Gastroesophageal sphincter (tissue), 4 donors: ENCODE measurements at regions not wholly inside any gene's neighbourhood (a gene's known extent, or its start where the extent isn't known, plus 50 kb on each side); places are given as distances from the start of the nearest gene placed in this dataset.

Source experiments
- ATAC-seq: fragments of 150-250 bp; one replicate; pipeline ENCODE4 v1.9.1; 2016; ENCODE audit warnings: mild to moderate bottlenecking, moderate library complexity
- H3K27ac ChIP-seq, 4 donors: fragments of 200-600 bp; sonication (generic) in 3 of 4; 1 replicate in 3 of 4; 2 replicates in 1 of 4; pipeline ENCODE4 v1.5.1; 2016 to 2019
- H3K27me3 ChIP-seq: fragments of 200-600 bp; sonication (generic); one replicate; pipeline ENCODE4 v1.5.1; 2019
- H3K36me3 ChIP-seq, 2 donors: fragments of 200-600 bp; sonication (generic); one replicate each; pipeline ENCODE4 v1.5.1; 2019; ENCODE audit warnings: control low read depth in 1 of 2
- H3K4me1 ChIP-seq, 3 donors: fragments of 200-600 bp; sonication (generic); 1 replicate in 2 of 3; 2 replicates in 1 of 3; pipeline ENCODE4 v1.5.1; 2016 to 2019; ENCODE audit warnings: control low read depth in 2 of 3
- H3K4me3 ChIP-seq, 2 donors: fragments of 200-600 bp; sonication (generic); one replicate each; pipeline ENCODE4 v1.5.1; 2019; ENCODE audit warnings: mild to moderate bottlenecking in 1 of 2, moderate library complexity in 1 of 2
- H3K9me3 ChIP-seq, 3 donors: fragments of 200-600 bp; sonication (generic); one replicate each; pipeline ENCODE4 v1.5.1; 2017 to 2019; ENCODE audit warnings: control low read depth in 2 of 3
- EP300 ChIP-seq: sonication (generic); formaldehyde crosslinking; IDR thresholded peaks from one replicate; pipeline ENCODE4 v1.6.1; 2017; ENCODE audit warnings: antibody characterized with exemption, mild to moderate bottlenecking
- POLR2A ChIP-seq, 2 donors: fragments of 450-650 bp; IDR thresholded peaks; one replicate each; pipeline ENCODE4 v1.6.1; 2017; ENCODE audit warnings: antibody characterized with exemption in 2 of 2, mild to moderate bottlenecking in 2 of 2, moderate library complexity in 1 of 2
- POLR2AphosphoS5 ChIP-seq: sonication (generic); formaldehyde crosslinking; IDR thresholded peaks from one replicate; pipeline ENCODE4 v1.6.1; 2017; ENCODE audit warnings: antibody characterized with exemption
- WGBS, 2 donors: methylation state at CpG; one replicate each; pipeline ENCODE4 v1.1.5; 2018; ENCODE audit warnings: low coverage in 1 of 2; 5-methylcytosine and 5-hydroxymethylcytosine counted together
- TF ChIP-seq, protein P1 (sequence below), 4 experiments: fragments of 200-600 bp in 2 of 4; fragments of 450-650 bp in 2 of 4; sonication (generic) in 1 of 4; IDR thresholded peaks; one replicate each; pipeline ENCODE4 v1.5.1; 2017 to 2019; ENCODE audit warnings: antibody characterized with exemption in 4 of 4, mild to moderate bottlenecking in 2 of 4, moderate library complexity in 2 of 4

DNA sequence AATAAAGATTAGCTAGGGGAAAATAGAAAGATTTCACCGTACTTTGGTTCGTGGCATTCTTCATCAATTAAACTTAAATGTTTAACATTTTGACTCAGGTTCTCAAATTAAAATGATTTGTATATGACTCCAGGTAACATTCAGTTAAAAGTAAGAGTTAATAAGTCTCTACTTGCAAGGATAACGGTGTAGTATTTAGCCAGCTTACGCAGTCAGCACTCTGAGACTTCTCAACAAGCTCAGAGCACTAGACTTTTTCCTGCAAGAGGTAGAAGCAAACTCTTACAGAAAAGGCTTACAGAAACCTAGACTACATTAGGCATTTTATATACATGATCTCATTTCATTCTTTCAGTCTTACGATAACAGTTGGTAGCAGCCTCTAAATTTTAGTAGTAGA, 96.4 kb upstream of the PPARGC1A start:
- Histone ChIP-seq H3K27ac (no peak overlapping the region), H3K36me3 (no peaks in the 10 kb centered on the region), H3K4me3 (no peak overlapping the region), H3K9me3 (no peaks in the 10 kb centered on the region), H3K4me1 (no peaks in the 10 kb centered on the region), H3K27me3 (no peaks in the 10 kb centered on the region)
- ATAC-seq = no peak
- 77% methylated on average over 5 of the region's 5 CpGs for WGBS, 2 donors
- TF ChIP-seq, protein P1, sequence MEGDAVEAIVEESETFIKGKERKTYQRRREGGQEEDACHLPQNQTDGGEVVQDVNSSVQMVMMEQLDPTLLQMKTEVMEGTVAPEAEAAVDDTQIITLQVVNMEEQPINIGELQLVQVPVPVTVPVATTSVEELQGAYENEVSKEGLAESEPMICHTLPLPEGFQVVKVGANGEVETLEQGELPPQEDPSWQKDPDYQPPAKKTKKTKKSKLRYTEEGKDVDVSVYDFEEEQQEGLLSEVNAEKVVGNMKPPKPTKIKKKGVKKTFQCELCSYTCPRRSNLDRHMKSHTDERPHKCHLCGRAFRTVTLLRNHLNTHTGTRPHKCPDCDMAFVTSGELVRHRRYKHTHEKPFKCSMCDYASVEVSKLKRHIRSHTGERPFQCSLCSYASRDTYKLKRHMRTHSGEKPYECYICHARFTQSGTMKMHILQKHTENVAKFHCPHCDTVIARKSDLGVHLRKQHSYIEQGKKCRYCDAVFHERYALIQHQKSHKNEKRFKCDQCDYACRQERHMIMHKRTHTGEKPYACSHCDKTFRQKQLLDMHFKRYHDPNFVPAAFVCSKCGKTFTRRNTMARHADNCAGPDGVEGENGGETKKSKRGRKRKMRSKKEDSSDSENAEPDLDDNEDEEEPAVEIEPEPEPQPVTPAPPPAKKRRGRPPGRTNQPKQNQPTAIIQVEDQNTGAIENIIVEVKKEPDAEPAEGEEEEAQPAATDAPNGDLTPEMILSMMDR (IDR thresholded peaks at IDR 0.05) = no peak
- no peak for TF ChIP-seq POLR2A (IDR thresholded peaks at IDR 0.05)
- no peak for TF ChIP-seq POLR2AphosphoS5
- no peak for TF ChIP-seq EP300

DNA sequence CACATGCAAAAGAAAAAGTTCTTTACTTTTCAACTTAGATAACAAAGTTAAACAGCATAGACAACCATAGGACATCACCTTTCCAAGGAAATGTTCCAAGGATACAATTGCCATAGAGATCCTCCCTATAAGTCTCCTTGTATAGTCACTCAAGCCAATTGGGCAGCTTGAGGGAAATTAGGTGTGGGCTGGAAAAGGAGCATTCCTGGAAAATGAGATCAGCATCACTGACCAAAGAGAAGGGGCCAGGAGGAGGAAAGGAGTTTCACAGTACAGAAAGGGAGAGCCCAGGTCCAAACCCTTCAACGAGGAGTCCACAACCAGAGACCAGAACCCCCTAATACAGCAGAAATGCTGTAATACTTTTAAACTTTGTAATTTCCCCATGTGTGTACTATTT, 91.5 kb upstream of the PPARGC1A start:
- WGBS, 2 donors = 79 to 80% methylated on average over 1 of the region's 1 CpG
- no peaks in the 10 kb centered on the region for H3K36me3 ChIP-seq
- no peak overlapping the region for H3K27ac ChIP-seq
- no peak overlapping the region for H3K4me3 ChIP-seq
- peaks cover 0 to 11% (median 0%) of the 10 kb centered on the region in 3 donors for H3K4me1 ChIP-seq
- H3K9me3 ChIP-seq = no peaks in the 10 kb centered on the region
- ATAC-seq = no peak
- TF ChIP-seq EP300 (no peak), POLR2AphosphoS5 (no peak), POLR2A (IDR thresholded peaks at IDR 0.05) (no peak)
- TF ChIP-seq, protein P1 (IDR thresholded peaks at IDR 0.05) = no peak
- no peaks in the 10 kb centered on the region for H3K27me3 ChIP-seq

DNA sequence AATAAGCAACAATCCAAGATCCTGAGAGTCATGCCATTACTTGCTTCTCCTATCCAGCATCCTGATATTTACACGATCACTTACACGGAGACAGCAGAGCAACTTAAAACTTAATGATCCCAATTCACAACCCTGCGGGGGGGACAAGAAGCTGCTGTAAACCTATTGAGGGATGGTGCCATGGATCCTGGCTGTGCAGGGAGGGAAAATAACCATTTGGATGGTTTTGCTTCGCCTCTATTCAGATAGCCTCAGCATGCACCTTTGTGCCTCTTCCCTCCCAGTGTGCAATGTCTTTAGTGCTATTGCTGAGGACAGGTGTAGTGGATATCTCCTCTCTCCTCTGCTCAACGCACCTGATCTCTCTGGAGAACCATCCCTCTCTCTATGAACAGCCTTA, 89.7 kb upstream of the PPARGC1A start:
- ATAC-seq = no peak
- peaks cover 0 to 11% (median 0%) of the 10 kb centered on the region in 3 donors for H3K4me1 ChIP-seq
- H3K4me3 ChIP-seq = no peak overlapping the region
- no peak overlapping the region for H3K27ac ChIP-seq
- no peak for TF ChIP-seq POLR2A (IDR thresholded peaks at IDR 0.05)
- H3K27me3 ChIP-seq = no peaks in the 10 kb centered on the region
- H3K36me3 ChIP-seq = no peaks in the 10 kb centered on the region
- 85 to 95% methylated on average over 4 to 5 of the region's 5 CpGs for WGBS, 2 donors
- H3K9me3 ChIP-seq = no peaks in the 10 kb centered on the region

DNA sequence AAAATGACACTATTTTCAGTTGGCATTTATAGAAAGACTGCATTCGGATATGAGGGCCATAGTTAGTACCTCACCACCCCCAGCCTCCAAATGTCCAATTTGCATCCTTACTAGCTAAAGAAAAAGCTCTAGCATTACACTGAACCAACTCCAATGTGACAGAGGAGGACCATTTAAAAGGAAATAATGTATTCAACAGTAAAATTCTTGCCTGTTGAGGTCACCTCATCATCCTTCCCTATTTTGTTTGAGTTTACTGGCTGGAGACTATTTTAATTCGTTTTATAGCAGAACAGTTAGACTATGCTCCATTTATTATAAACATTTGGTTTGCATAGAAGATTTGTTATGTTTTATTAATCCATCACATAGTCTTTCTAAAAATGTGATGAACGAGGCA, 88.2 kb upstream of the PPARGC1A start:
- WGBS, 2 donors = 13 to 41% methylated on average over 3 of the region's 3 CpGs
- peaks cover 0 to 11% (median 0%) of the 10 kb centered on the region in 3 donors for H3K4me1 ChIP-seq
- ATAC-seq = no peak

DNA sequence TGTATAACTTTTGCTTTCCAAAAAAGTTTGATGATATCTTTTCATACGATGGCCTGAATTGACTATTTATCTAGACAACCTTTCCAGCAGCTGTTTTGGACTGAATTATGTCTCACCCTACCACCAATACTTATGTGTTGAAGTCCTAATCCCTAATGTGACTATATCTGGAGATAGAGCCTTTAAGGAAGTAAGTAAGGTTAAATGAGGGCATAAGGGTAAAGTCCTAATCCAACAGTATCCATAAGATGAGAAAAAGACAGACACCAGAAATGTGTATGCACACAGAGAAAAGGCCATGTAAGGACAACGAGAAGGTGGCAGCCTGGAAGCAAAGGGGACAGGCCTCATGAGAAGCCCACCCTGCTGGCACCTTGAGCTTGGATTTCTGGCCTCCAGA, 86.6 kb upstream of the PPARGC1A start:
- H3K27me3 ChIP-seq = no peaks in the 10 kb centered on the region
- ATAC-seq = no peak
- TF ChIP-seq POLR2A (IDR thresholded peaks at IDR 0.05) (no peak), EP300 (no peak), POLR2AphosphoS5 (no peak)
- TF ChIP-seq, protein P1 (IDR thresholded peaks at IDR 0.05) = no peak
- no peaks in the 10 kb centered on the region for H3K36me3 ChIP-seq
- no peak overlapping the region for H3K4me3 ChIP-seq
- H3K4me1 ChIP-seq = peaks cover 0 to 16% (median 3%) of the 10 kb centered on the region in 3 donors
- WGBS, 2 donors = 74 to 94% methylated on average over 2 of the region's 2 CpGs
- H3K9me3 ChIP-seq = no peaks in the 10 kb centered on the region
- no peak overlapping the region for H3K27ac ChIP-seq

More for the DNA sequence above, 88.2 kb upstream of the PPARGC1A start:
- no peak for TF ChIP-seq EP300
- TF ChIP-seq POLR2A (IDR thresholded peaks at IDR 0.05) = no peak
- H3K27ac ChIP-seq = no peak overlapping the region
- H3K4me3 ChIP-seq = no peak overlapping the region
- H3K36me3 ChIP-seq = no peaks in the 10 kb centered on the region
- H3K27me3 ChIP-seq = no peaks in the 10 kb centered on the region
- H3K9me3 ChIP-seq = no peaks in the 10 kb centered on the region

DNA sequence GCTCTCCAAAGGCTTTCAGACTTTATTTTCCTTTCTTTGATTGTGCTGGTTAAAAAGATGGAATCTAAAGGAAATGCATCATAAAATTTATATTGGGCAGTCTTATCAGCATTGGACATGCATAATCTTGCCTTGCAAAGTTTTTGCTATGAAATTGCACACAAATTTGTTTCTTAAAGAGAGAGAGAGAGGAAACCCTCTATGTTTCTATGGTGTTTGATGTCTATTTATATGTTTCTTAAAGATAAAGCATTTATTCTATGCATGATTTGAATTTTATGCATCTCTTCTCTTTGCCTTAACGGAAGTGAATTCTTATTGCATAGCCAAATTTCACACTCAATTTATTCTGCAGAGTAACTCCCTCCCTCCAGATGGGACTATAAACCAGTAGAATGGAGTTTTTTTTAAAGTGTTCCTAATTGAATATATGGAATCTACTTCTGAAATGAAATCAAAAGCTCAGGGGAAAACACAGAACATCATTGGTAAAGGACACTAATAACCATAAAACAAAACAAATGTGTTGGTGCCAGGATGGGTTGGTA, 83.5 kb upstream of the PPARGC1A start:
- WGBS, 2 donors = 44 to 60% methylated on average over 1 of the region's 1 CpG
- Histone ChIP-seq H3K27ac (no peak overlapping the region), H3K9me3 (no peaks in the 10 kb centered on the region), H3K27me3 (no peaks in the 10 kb centered on the region), H3K4me1 (peaks cover 0 to 11% (median 3%) of the 10 kb centered on the region in 3 donors), H3K36me3 (no peaks in the 10 kb centered on the region), H3K4me3 (no peak overlapping the region)
- TF ChIP-seq, protein P1 (IDR thresholded peaks at IDR 0.05) = no peak
- TF ChIP-seq POLR2A (IDR thresholded peaks at IDR 0.05) (no peak), POLR2AphosphoS5 (no peak), EP300 (no peak)
- no peak for ATAC-seq
